HG03442 (cell line): ENCODE measurements at regions not wholly inside any gene's neighbourhood (a gene's known extent, or its start where the extent isn't known, plus 50 kb on each side); places are given as distances from the start of the nearest gene placed in this dataset.
"Not testable (repeated sequence)": the region's sequence is repeated elsewhere in the genome, so short reads cannot be mapped to it uniquely, and the experiment has no call there.

Experiments
- ATAC-seq: cut with Tn5 transposase; IDR thresholded peaks from one replicate; pipeline ENCODE4 v1.9.1; 2021; ENCODE audit warnings: mild to moderate bottlenecking, moderate library complexity; ENCODE audit not compliant: unreplicated experiment

GRCh38 chr2:67895227-67895941 lies 167.4 kb downstream of the C1D start:
- ATAC-seq: no peak

DNA sequence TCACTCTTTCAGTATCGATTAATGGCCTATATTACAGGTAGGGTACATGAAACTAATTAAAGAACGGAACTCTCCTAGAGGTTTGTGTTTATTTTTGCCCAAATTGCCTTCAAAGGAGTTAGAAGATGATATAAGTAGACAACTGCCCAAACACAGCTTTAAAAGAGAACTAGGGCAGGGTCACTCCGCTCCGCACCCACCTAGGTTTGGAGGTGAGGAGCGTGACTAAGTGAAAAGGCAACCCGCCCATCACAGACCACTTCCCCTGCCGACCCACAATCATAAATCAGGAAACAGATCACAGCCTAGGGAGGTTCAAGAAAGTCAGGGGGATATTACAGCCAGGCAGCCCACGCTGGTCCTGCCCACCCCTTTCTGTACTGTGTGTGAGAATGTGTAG lies 166.7 kb downstream of the C1D start:
- ATAC-seq: no peak

DNA sequence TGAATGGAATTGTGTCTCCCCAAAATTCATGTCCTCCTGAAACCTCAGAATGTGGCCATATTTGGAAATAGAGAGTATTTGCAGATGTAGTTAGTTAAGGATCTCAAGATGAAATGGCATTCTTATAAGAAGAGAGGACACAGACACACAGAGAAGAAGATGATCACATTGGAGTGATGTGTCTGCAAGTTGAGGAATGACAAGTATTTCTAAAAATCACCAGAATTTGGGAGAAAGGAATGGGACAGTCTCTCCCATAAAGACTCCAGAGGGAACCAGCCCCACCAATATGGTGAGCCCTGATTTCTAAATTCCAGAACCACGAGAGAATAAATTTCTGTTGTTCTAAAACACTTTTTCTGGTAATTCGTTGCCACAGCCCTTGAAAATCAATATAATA lies 166.3 kb downstream of the C1D start:
- ATAC-seq: no peak

GRCh38 chr2:67898595-67898994 lies 164.2 kb downstream of the C1D start:
- ATAC-seq: no peak

DNA sequence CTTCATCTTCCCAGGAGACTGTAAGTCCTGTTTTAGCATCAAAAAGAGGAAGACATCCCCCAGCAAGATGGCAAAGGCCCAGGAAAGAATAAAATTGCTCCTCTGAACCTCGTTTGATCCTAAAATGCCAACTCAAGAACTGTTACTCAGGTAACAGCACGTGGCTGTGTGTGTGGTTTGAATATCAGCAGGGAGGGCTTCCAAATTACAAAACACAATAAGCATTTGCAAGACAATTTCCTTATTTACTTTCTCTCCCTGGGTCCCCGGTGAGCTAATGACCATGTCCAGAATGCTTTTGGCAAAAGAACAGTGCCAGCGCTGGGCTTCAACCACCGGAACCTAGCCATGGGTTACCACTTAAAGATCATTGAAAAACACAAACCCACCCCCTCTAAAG lies 163.6 kb downstream of the C1D start:
- no peak for ATAC-seq

- no peak for ATAC-seq
These were observed 162.0 kb downstream of the C1D start for GRCh38 chr2:67900826-67901225.

GRCh38 chr2:67904566-67904965 lies 158.2 kb downstream of the C1D start:
- no peak for ATAC-seq

GRCh38 chr2:67904966-67905365 lies 157.8 kb downstream of the C1D start:
- no peak for ATAC-seq

- not testable (repeated sequence) for ATAC-seq
These were observed 156.3 kb downstream of the C1D start for GRCh38 chr2:67906547-67906946.

- no peak for ATAC-seq
These were observed 145.3 kb downstream of the C1D start for GRCh38 chr2:67917332-67918054.

GRCh38 chr2:67918471-67918870 lies 144.3 kb downstream of the C1D start:
- no peak for ATAC-seq

DNA sequence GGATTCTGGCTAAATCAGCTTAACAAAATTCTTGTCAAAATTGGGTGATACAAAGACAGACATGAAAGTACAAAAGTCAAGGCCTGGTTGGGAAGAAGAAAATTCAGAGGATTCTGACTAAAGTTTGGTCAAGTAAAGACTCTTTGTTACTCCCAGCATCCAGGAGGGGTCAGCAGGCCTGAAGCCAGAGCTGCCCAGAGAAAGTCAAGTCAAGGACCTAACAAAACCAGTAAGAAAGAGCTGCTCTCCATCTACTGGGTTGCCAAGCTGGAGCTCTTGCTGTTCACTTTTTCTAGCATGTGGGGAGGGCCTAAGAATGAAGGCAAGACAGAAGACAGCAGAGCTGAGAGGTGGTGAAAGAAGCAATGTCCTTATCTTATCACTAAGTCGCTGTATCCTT lies 143.3 kb downstream of the C1D start:
- ATAC-seq: no peak

GRCh38 chr2:67922080-67922785 lies 140.6 kb downstream of the C1D start:
- ATAC-seq: no peak

DNA sequence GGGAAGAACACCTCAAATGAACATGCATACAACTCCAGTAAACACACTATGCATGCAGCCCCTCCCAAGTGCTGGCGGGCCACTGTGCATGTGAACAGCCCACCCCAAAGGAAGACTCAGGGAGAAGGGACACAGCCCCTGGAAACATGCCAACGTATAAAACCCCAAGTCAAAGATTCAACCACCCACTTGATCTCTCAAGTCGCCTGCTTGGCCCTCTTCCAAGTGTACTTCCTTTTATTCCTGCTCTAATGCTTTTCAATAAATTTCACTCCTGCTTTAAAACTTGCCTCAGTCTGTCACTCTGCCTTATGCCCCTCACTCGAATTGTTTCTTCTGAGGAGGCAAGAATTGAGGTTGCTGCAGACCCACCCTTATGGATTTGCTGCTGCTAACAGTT lies 139.1 kb downstream of the C1D start:
- ATAC-seq: no peak

- ATAC-seq: no peak
These were observed 135.3 kb downstream of the C1D start for GRCh38 chr2:67927501-67927900.

GRCh38 chr2:67930156-67930555 lies 132.6 kb downstream of the C1D start:
- ATAC-seq: no peak

- ATAC-seq: no peak
These were observed 125.8 kb downstream of the C1D start for GRCh38 chr2:67936969-67937368.

GRCh38 chr2:67938053-67938452 lies 124.8 kb downstream of the C1D start:
- no peak for ATAC-seq

DNA sequence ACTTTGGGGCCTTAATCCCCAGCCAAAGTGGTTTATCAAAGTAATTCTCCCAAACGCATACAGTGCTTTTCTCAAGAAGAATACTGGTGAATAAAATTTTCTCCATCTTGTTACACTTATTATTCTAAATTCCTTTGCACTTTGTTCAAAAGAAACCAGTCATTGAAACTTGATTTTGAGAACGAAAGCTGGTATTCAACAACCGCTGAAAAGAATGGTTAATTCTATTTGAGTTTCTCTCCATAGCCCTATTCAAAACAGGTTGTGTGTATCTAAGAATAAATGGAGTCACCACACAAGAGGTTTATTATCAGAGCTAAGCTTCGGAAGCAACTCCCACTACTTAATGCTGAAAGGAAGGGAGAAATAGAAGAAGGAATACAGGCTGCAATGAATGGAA lies 117.7 kb downstream of the C1D start:
- ATAC-seq: no peak

DNA sequence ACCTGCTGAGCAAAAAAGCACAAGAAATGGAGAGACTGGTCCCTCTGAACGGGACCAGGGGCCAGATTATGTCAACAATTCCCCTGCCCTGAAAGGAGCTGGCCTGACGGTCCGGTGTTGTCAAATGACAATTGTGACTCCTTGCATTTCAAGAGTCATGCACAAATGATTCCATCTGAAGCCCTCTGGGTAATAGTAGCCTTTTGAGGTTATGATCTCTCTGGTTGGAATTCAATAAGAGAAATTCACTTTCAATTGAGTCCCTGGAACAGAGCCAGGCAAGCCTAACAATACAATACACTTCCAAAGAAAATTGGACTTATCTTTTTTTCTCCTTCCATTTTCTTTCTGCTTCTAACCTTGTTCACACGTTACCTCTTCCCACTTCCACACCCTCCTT lies 116.9 kb downstream of the C1D start:
- ATAC-seq: no peak

GRCh38 chr2:67948057-67948456 lies 114.7 kb downstream of the C1D start:
- ATAC-seq: no peak

- no peak for ATAC-seq
These were observed 114.3 kb downstream of the C1D start for GRCh38 chr2:67948506-67948905.
